ENCODE measurements at regions not wholly inside any gene's neighbourhood (a gene's known extent, or its start where the extent isn't known, plus 50 kb on each side); places are given as distances from the start of the nearest gene placed in this dataset.

DNA sequence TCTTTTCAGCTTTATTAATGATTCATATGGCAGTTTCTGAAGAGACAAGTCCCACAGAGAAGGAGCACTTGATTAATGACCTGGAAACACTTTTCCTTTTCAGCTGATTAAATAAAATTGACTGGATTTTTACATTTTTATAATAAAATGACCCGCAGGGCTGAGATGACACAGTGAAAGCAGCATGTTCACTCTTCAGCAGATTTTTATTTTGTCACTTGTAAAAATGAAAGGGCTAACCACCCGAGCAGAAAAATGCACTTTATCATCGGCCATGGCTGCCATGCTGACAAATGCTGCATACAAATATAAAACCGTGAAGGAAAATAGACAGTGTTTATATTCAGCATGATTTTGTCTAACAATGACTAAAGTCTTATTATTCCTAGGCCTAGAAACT lies 321.6 kb upstream of the ITGA1 start:
- Mint-ChIP-seq H3K27ac (no peak overlapping the region), H3K9me3 (no peaks in the 10 kb centered on the region), H3K27me3 (ENCODE audit: low read depth, poor library complexity) (no peaks in the 10 kb centered on the region), H3K4me3 (no peak overlapping the region), H3K36me3 (ENCODE audit: low read depth) (no peaks in the 10 kb centered on the region), H3K4me1 (peaks cover 6% of the 10 kb centered on the region)
- TF ChIP-seq, protein P1, sequence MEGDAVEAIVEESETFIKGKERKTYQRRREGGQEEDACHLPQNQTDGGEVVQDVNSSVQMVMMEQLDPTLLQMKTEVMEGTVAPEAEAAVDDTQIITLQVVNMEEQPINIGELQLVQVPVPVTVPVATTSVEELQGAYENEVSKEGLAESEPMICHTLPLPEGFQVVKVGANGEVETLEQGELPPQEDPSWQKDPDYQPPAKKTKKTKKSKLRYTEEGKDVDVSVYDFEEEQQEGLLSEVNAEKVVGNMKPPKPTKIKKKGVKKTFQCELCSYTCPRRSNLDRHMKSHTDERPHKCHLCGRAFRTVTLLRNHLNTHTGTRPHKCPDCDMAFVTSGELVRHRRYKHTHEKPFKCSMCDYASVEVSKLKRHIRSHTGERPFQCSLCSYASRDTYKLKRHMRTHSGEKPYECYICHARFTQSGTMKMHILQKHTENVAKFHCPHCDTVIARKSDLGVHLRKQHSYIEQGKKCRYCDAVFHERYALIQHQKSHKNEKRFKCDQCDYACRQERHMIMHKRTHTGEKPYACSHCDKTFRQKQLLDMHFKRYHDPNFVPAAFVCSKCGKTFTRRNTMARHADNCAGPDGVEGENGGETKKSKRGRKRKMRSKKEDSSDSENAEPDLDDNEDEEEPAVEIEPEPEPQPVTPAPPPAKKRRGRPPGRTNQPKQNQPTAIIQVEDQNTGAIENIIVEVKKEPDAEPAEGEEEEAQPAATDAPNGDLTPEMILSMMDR (IDR thresholded peaks at IDR 0.05), result no peak
- DNase-seq, result no peak

DNA sequence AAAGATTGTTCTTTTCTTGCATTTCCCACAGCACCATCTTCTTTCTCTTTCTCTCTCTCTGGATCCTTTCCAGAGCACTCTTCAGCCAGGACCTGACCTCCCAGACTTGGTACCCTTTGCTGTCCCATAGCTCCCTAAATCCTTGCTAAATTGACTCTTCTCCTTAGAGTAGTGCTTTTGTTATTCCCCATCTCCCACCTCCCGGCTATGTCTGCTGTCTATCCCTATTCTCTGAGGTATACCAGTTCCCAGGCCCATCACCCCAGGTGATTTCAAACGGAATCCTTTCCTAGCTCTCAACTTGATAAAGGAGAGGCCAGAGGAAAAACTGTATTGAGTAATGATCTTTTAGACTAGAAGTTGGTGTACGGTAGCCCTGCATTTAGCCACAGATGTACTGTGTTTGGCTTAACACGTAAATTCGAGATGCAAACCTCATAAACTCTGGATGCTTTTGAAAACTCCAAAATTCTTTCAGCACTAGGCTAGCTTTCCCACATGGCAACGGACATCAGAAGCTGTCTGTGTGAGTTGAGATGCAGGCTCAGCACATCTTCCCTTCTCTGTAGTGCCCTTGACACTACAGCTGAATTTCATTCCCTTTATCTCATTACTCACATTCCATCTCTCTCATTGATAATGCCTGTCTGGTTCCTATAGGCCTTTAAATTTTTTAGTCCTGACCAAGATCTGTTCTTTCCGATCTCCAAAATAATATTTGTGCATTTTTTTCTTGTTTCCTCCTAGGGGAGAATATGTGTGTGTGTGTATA lies 320.8 kb upstream of the ITGA1 start:
- TF ChIP-seq, protein P1 (IDR thresholded peaks at IDR 0.05), result no peak
- DNase-seq, result no peak
- no peaks in the 10 kb centered on the region for H3K36me3 Mint-ChIP-seq (ENCODE audit: low read depth)
- H3K4me3 Mint-ChIP-seq, result no peak overlapping the region
- H3K27me3 Mint-ChIP-seq (ENCODE audit: low read depth, poor library complexity), result no peaks in the 10 kb centered on the region
- peaks cover 6% of the 10 kb centered on the region for H3K4me1 Mint-ChIP-seq
- H3K27ac Mint-ChIP-seq, result no peak overlapping the region
- no peaks in the 10 kb centered on the region for H3K9me3 Mint-ChIP-seq

DNA sequence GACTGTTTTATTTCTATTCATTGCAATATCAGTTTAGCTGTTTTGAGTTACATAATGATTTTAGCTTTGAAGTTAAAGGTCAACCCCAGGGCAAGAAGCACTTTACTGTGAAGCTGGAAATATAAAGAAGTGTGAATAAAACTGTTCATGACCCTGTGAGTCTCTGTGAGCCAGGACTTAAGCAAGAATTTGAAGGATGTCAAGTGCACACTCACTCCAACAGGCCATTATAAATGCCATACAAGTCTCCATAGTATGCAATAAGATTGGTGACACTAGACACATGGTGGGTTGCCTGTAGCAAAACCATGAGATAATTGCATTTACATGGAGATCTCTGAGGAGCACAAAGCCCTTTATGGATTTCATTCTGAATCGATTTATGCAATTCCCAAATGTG lies 318.7 kb upstream of the ITGA1 start:
- Mint-ChIP-seq H3K4me3 (no peak overlapping the region), H3K36me3 (ENCODE audit: low read depth) (no peaks in the 10 kb centered on the region), H3K27ac (no peak overlapping the region), H3K4me1 (peaks cover 6% of the 10 kb centered on the region), H3K9me3 (no peaks in the 10 kb centered on the region), H3K27me3 (ENCODE audit: low read depth, poor library complexity) (no peaks in the 10 kb centered on the region)
- TF ChIP-seq, protein P1 (IDR thresholded peaks at IDR 0.05), result no peak
- DNase-seq, result no peak

DNA sequence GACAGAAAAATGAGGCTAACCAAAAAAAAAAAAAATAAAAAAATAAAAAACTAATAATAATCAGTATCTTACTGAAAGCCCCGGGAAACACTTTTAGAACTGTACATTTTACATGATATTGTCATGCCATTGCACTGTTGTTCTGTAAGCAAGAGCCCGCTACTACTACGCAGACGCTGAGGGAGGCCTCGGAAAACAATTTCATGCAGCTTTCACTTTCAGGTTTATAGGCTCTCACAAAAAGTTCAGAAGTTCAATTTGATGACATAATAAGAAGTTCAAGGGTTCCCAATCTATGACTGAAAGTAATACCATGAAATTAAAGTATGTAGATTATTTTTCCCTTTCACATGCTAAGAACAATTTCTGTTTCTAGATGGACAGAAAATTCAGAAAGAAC lies 318.3 kb upstream of the ITGA1 start:
- Mint-ChIP-seq H3K4me1 (peaks cover 6% of the 10 kb centered on the region), H3K4me3 (no peak overlapping the region)
- DNase-seq, result no peak

DNA sequence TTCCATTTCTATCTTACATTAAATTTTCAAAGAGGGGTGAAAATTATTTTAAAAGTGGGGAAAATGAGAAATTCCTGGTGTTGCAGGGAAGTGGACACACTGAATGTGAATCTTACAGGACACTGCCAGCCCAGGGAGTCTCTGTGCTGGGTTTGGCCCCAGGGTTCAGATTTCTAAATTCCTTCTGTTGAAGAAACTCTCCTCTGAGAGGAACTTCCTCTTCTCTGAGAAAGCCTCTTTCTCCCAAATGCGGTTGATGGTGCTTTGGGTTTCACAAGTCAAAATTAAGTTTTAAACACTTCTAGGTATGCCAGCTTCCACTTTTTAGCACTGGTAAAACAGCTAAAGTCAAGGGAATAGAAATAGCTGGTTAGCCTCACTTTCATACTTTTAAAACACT lies 317.9 kb upstream of the ITGA1 start:
- peaks cover 6% of the 10 kb centered on the region for H3K4me1 Mint-ChIP-seq
- TF ChIP-seq, protein P1 (IDR thresholded peaks at IDR 0.05), result no peak
- H3K9me3 Mint-ChIP-seq, result no peaks in the 10 kb centered on the region
- DNase-seq, result no peak
- no peaks in the 10 kb centered on the region for H3K36me3 Mint-ChIP-seq (ENCODE audit: low read depth)
- no peak overlapping the region for H3K4me3 Mint-ChIP-seq
- H3K27me3 Mint-ChIP-seq (ENCODE audit: low read depth, poor library complexity), result no peaks in the 10 kb centered on the region
- no peak overlapping the region for H3K27ac Mint-ChIP-seq

More for the DNA sequence above, 318.3 kb upstream of the ITGA1 start:
- TF ChIP-seq, protein P1 (IDR thresholded peaks at IDR 0.05), result no peak
- no peak overlapping the region for H3K27ac Mint-ChIP-seq
- H3K36me3 Mint-ChIP-seq (ENCODE audit: low read depth), result no peaks in the 10 kb centered on the region
- no peaks in the 10 kb centered on the region for H3K27me3 Mint-ChIP-seq (ENCODE audit: low read depth, poor library complexity)
- no peaks in the 10 kb centered on the region for H3K9me3 Mint-ChIP-seq

DNA sequence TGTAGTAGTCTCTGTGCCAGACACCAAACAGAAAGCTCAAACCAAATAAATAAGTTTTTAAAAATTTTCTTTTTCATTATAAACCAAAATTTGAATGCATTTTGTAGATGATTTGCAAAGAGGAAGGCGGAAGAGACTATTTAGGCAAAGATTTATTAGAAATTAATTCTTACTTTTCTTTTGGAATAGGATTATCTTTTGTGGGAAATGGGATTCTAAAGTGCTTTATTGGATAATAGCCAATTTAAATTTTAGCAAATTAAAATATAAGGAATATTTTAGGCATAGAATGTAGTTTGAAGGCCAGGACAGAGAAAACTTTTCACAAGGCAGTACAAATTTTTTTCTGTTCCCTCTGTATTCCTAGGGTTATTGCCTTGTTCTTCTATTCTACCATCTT lies 311.4 kb upstream of the ITGA1 start:
- Mint-ChIP-seq H3K36me3 (ENCODE audit: low read depth) (no peaks in the 10 kb centered on the region), H3K27me3 (ENCODE audit: low read depth, poor library complexity) (no peaks in the 10 kb centered on the region), H3K4me3 (no peak overlapping the region), H3K9me3 (no peaks in the 10 kb centered on the region), H3K27ac (no peak overlapping the region), H3K4me1 (no peaks in the 10 kb centered on the region)
- no peak for DNase-seq
- TF ChIP-seq, protein P1 (IDR thresholded peaks at IDR 0.05), result no peak
